ENCODE measurements at regions not wholly inside any gene's neighbourhood (a gene's known extent, or its start where the extent isn't known, plus 50 kb on each side); places are given as distances from the start of the nearest gene placed in this dataset.
"Not testable (repeated sequence)": the region's sequence is repeated elsewhere in the genome, so short reads cannot be mapped to it uniquely, and the experiment has no call there.

- DNase-seq (ENCODE audit: low spot score in 2 of 2) (no peak), ATAC-seq (replicated peaks; ENCODE audit: extremely low read depth, poor library complexity, severe bottlenecking) (no peak)
- no peaks in the 10 kb centered on the region for H3K27me3 Mint-ChIP-seq
- no peaks in the 10 kb centered on the region for H3K4me1 Mint-ChIP-seq
- H3K9me3 Mint-ChIP-seq = no peaks in the 10 kb centered on the region
- H3K4me3 Mint-ChIP-seq = no peak overlapping the region
- H3K27ac Mint-ChIP-seq (ENCODE audit: low read depth) = no peak overlapping the region
- no peaks in the 10 kb centered on the region for H3K36me3 Mint-ChIP-seq (ENCODE audit: insufficient read depth)
Measured at GRCh38 chr1:192887426-192887825, 78.6 kb downstream of the RGS2 start.

- H3K27ac Mint-ChIP-seq (ENCODE audit: low read depth) = no peak overlapping the region
- ATAC-seq (replicated peaks; ENCODE audit: extremely low read depth, poor library complexity, severe bottlenecking) = no peak
- no peaks in the 10 kb centered on the region for H3K27me3 Mint-ChIP-seq
- no peaks in the 10 kb centered on the region for H3K36me3 Mint-ChIP-seq (ENCODE audit: insufficient read depth)
- H3K9me3 Mint-ChIP-seq = no peaks in the 10 kb centered on the region
- H3K4me1 Mint-ChIP-seq = no peaks in the 10 kb centered on the region
- no peak for DNase-seq (ENCODE audit: low spot score in 2 of 2)
- no peak overlapping the region for H3K4me3 Mint-ChIP-seq
Measured at GRCh38 chr1:192888574-192888973, 79.7 kb downstream of the RGS2 start.

- DNase-seq (ENCODE audit: low spot score in 2 of 2) = no peak
- H3K36me3 Mint-ChIP-seq (ENCODE audit: insufficient read depth) = no peaks in the 10 kb centered on the region
- no peaks in the 10 kb centered on the region for H3K4me1 Mint-ChIP-seq
Measured at GRCh38 chr1:192889082-192889481, 80.2 kb downstream of the RGS2 start.

GRCh38 chr1:192890134-192890533, 81.3 kb downstream of the RGS2 start:
- Mint-ChIP-seq H3K27me3 (no peaks in the 10 kb centered on the region), H3K4me1 (no peaks in the 10 kb centered on the region), H3K27ac (ENCODE audit: low read depth) (no peak overlapping the region), H3K4me3 (no peak overlapping the region), H3K36me3 (ENCODE audit: insufficient read depth) (no peaks in the 10 kb centered on the region), H3K9me3 (no peaks in the 10 kb centered on the region)
- DNase-seq (ENCODE audit: low spot score in 2 of 2) (no peak), ATAC-seq (replicated peaks; ENCODE audit: extremely low read depth, poor library complexity, severe bottlenecking) (no peak)

More at GRCh38 chr1:192889082-192889481, 80.2 kb downstream of the RGS2 start:
- no peak overlapping the region for H3K27ac Mint-ChIP-seq (ENCODE audit: low read depth)
- no peaks in the 10 kb centered on the region for H3K27me3 Mint-ChIP-seq
- H3K9me3 Mint-ChIP-seq = no peaks in the 10 kb centered on the region
- no peak for ATAC-seq (replicated peaks; ENCODE audit: extremely low read depth, poor library complexity, severe bottlenecking)
- no peak overlapping the region for H3K4me3 Mint-ChIP-seq

GRCh38 chr1:192892934-192893333, 84.1 kb downstream of the RGS2 start:
- DNase-seq (ENCODE audit: low spot score in 2 of 2) (no peak), ATAC-seq (replicated peaks; ENCODE audit: extremely low read depth, poor library complexity, severe bottlenecking) (no peak)
- Mint-ChIP-seq H3K27ac (ENCODE audit: low read depth) (no peak overlapping the region), H3K4me1 (no peaks in the 10 kb centered on the region), H3K36me3 (ENCODE audit: insufficient read depth) (no peaks in the 10 kb centered on the region), H3K27me3 (no peaks in the 10 kb centered on the region), H3K4me3 (no peak overlapping the region), H3K9me3 (no peaks in the 10 kb centered on the region)

- H3K4me3 Mint-ChIP-seq; ATAC-seq (replicated peaks; ENCODE audit: extremely low read depth, poor library complexity, severe bottlenecking); H3K27me3 Mint-ChIP-seq; DNase-seq (ENCODE audit: low spot score in 2 of 2); H3K4me1 Mint-ChIP-seq; H3K9me3 Mint-ChIP-seq; H3K27ac Mint-ChIP-seq (ENCODE audit: low read depth); H3K36me3 Mint-ChIP-seq (ENCODE audit: insufficient read depth): not testable (repeated sequence)
Measured at GRCh38 chr1:192895487-192895886, 86.6 kb downstream of the RGS2 start.

- ATAC-seq (replicated peaks; ENCODE audit: extremely low read depth, poor library complexity, severe bottlenecking) (no peak), DNase-seq (ENCODE audit: low spot score in 2 of 2) (no peak)
- Mint-ChIP-seq H3K27me3 (peaks cover 7% of the 10 kb centered on the region), H3K36me3 (ENCODE audit: insufficient read depth) (no peaks in the 10 kb centered on the region), H3K4me1 (no peaks in the 10 kb centered on the region), H3K4me3 (no peak overlapping the region), H3K27ac (ENCODE audit: low read depth) (no peak overlapping the region), H3K9me3 (no peaks in the 10 kb centered on the region)
Measured at GRCh38 chr1:192896376-192896775, 87.5 kb downstream of the RGS2 start.

GRCh38 chr1:192901500-192901899, 92.7 kb downstream of the RGS2 start:
- Mint-ChIP-seq H3K4me1 (no peaks in the 10 kb centered on the region), H3K4me3 (no peak overlapping the region), H3K36me3 (ENCODE audit: insufficient read depth) (no peaks in the 10 kb centered on the region), H3K27me3 (peaks cover 8% of the 10 kb centered on the region), H3K27ac (ENCODE audit: low read depth) (no peak overlapping the region), H3K9me3 (no peaks in the 10 kb centered on the region)
- DNase-seq (ENCODE audit: low spot score in 2 of 2) (no peak), ATAC-seq (replicated peaks; ENCODE audit: extremely low read depth, poor library complexity, severe bottlenecking) (no peak)

- Mint-ChIP-seq H3K36me3 (ENCODE audit: insufficient read depth) (no peaks in the 10 kb centered on the region), H3K4me1 (no peaks in the 10 kb centered on the region), H3K9me3 (no peaks in the 10 kb centered on the region), H3K27me3 (peaks cover 8% of the 10 kb centered on the region), H3K27ac (ENCODE audit: low read depth) (no peak overlapping the region), H3K4me3 (no peak overlapping the region)
- DNase-seq (ENCODE audit: low spot score in 2 of 2) = no peak
- ATAC-seq (replicated peaks; ENCODE audit: extremely low read depth, poor library complexity, severe bottlenecking) = no peak
Measured at GRCh38 chr1:192903142-192903541, 94.3 kb downstream of the RGS2 start.

GRCh38 chr1:192904438-192904895, 95.6 kb downstream of the RGS2 start:
- no peaks in the 10 kb centered on the region for H3K9me3 Mint-ChIP-seq
- no peak overlapping the region for H3K4me3 Mint-ChIP-seq
- H3K4me1 Mint-ChIP-seq = no peaks in the 10 kb centered on the region
- DNase-seq (ENCODE audit: low spot score in 2 of 2) (no peak), ATAC-seq (replicated peaks; ENCODE audit: extremely low read depth, poor library complexity, severe bottlenecking) (no peak)
- no peaks in the 10 kb centered on the region for H3K36me3 Mint-ChIP-seq (ENCODE audit: insufficient read depth)
- H3K27me3 Mint-ChIP-seq = peaks cover 8% of the 10 kb centered on the region
- no peak overlapping the region for H3K27ac Mint-ChIP-seq (ENCODE audit: low read depth)

GRCh38 chr1:192905049-192905448, 96.2 kb downstream of the RGS2 start:
- no peaks in the 10 kb centered on the region for H3K4me1 Mint-ChIP-seq
- DNase-seq (ENCODE audit: low spot score in 2 of 2) = no peak
- no peak overlapping the region for H3K27ac Mint-ChIP-seq (ENCODE audit: low read depth)
- H3K4me3 Mint-ChIP-seq = no peak overlapping the region
- H3K36me3 Mint-ChIP-seq (ENCODE audit: insufficient read depth) = no peaks in the 10 kb centered on the region
- H3K9me3 Mint-ChIP-seq = no peaks in the 10 kb centered on the region
- no peak for ATAC-seq (replicated peaks; ENCODE audit: extremely low read depth, poor library complexity, severe bottlenecking)
- H3K27me3 Mint-ChIP-seq = peaks cover 8% of the 10 kb centered on the region

- Mint-ChIP-seq H3K36me3 (ENCODE audit: insufficient read depth) (no peaks in the 10 kb centered on the region), H3K27me3 (peaks cover 1% of the 10 kb centered on the region)
Measured at GRCh38 chr1:192906334-192906733, 97.5 kb downstream of the RGS2 start.

GRCh38 chr1:192907545-192908243, 98.9 kb downstream of the RGS2 start:
- ATAC-seq (replicated peaks; ENCODE audit: extremely low read depth, poor library complexity, severe bottlenecking) (no peak), DNase-seq (ENCODE audit: low spot score in 2 of 2) (no peak)
- H3K27ac Mint-ChIP-seq (ENCODE audit: low read depth) = no peak overlapping the region
- no peaks in the 10 kb centered on the region for H3K27me3 Mint-ChIP-seq
- H3K4me1 Mint-ChIP-seq = peaks cover 5% of the 10 kb centered on the region
- no peak overlapping the region for H3K4me3 Mint-ChIP-seq
- H3K36me3 Mint-ChIP-seq (ENCODE audit: insufficient read depth) = no peaks in the 10 kb centered on the region
- H3K9me3 Mint-ChIP-seq = peaks cover 5% of the 10 kb centered on the region

More at GRCh38 chr1:192906334-192906733, 97.5 kb downstream of the RGS2 start:
- H3K4me3 Mint-ChIP-seq = no peak overlapping the region
- no peak overlapping the region for H3K27ac Mint-ChIP-seq (ENCODE audit: low read depth)
- no peak for DNase-seq (ENCODE audit: low spot score in 2 of 2)
- ATAC-seq (replicated peaks; ENCODE audit: extremely low read depth, poor library complexity, severe bottlenecking) = no peak
- H3K9me3 Mint-ChIP-seq = no peaks in the 10 kb centered on the region
- no peaks in the 10 kb centered on the region for H3K4me1 Mint-ChIP-seq

All from central memory CD8-positive, alpha-beta T cell (primary cell).